ENCODE measurements at regions not wholly inside any gene's neighbourhood (a gene's known extent, or its start where the extent isn't known, plus 50 kb on each side); places are given as distances from the start of the nearest gene placed in this dataset.

GRCh38 chrX:437661-438390 is 51.1 kb upstream of the PPP2R3B start:
- no peak overlapping the region for H3K27ac ChIP-seq (replicated peaks)
- no peaks in the 10 kb centered on the region for H3K4me1 ChIP-seq

DNA sequence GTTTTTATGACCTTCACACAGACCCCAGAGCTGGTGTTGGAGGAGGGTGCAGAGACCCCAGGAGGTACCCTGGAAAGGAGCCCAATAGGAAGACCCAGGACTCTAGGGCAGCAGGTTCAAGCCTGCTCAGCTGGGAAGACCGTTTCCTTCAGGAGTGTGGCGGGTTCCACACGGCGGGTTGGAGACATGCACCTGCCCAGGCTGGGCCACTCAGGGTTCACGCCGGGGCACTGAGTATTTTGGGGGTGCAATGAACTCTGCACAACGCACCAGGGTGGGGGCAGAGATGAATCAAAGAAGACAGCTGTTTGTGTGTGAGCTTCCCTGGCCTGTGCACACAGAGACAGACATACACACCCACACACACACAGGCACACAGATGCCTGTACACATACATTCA is 52.5 kb upstream of the PPP2R3B start:
- intact Hi-C loops (cut with micrococcal nuclease): no loop called here
- Histone ChIP-seq H3K27ac (replicated peaks) (no peak overlapping the region), H3K4me1 (no peaks in the 10 kb centered on the region), H3K4me3 (no peak overlapping the region), H3K9me3 (replicated peaks) (peaks cover 3% of the 10 kb centered on the region), H3K27me3 (ENCODE audit: low read depth) (peaks cover 37% of the 10 kb centered on the region), H3K36me3 (no peaks in the 10 kb centered on the region)
- TF ChIP-seq, protein P1, sequence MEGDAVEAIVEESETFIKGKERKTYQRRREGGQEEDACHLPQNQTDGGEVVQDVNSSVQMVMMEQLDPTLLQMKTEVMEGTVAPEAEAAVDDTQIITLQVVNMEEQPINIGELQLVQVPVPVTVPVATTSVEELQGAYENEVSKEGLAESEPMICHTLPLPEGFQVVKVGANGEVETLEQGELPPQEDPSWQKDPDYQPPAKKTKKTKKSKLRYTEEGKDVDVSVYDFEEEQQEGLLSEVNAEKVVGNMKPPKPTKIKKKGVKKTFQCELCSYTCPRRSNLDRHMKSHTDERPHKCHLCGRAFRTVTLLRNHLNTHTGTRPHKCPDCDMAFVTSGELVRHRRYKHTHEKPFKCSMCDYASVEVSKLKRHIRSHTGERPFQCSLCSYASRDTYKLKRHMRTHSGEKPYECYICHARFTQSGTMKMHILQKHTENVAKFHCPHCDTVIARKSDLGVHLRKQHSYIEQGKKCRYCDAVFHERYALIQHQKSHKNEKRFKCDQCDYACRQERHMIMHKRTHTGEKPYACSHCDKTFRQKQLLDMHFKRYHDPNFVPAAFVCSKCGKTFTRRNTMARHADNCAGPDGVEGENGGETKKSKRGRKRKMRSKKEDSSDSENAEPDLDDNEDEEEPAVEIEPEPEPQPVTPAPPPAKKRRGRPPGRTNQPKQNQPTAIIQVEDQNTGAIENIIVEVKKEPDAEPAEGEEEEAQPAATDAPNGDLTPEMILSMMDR (IDR thresholded peaks at IDR 0.05; ENCODE audit: borderline replicate concordance): no peak
- DNase-seq: no peak

More at GRCh38 chrX:437661-438390, 51.1 kb upstream of the PPP2R3B start:
- DNase-seq: no peak
- no peaks in the 10 kb centered on the region for H3K36me3 ChIP-seq
- peaks cover 3% of the 10 kb centered on the region for H3K9me3 ChIP-seq (replicated peaks)
- intact Hi-C loops (cut with micrococcal nuclease): no loop called here
- TF ChIP-seq, protein P1 (IDR thresholded peaks at IDR 0.05; ENCODE audit: borderline replicate concordance): no peak
- H3K4me3 ChIP-seq: no peak overlapping the region
- H3K27me3 ChIP-seq (ENCODE audit: low read depth): peaks cover 31% of the 10 kb centered on the region

DNA sequence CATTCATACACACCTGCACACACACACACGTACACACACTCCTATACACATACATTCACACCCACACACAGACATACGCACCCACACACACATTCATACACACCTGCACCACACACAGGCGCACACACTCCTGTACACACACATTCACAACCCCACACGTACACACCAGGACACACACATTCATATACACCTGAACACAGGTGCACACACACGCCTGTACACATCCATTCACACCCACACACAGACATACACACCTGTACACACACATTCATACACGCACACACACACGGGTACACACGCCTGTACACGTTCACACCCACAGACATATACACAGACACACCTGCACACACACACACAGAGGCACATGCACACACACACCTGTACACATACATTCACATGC is 53.0 kb upstream of the PPP2R3B start:
- Histone ChIP-seq H3K4me1 (no peaks in the 10 kb centered on the region), H3K27ac (replicated peaks) (no peak overlapping the region), H3K27me3 (ENCODE audit: low read depth) (peaks cover 42% of the 10 kb centered on the region), H3K4me3 (no peak overlapping the region), H3K9me3 (replicated peaks) (peaks cover 3% of the 10 kb centered on the region), H3K36me3 (no peaks in the 10 kb centered on the region)
- TF ChIP-seq, protein P1 (IDR thresholded peaks at IDR 0.05; ENCODE audit: borderline replicate concordance): no peak
- intact Hi-C loops (cut with micrococcal nuclease): no loop called here
- no peak for DNase-seq

GRCh38 chrX:440636-441035 is 53.9 kb upstream of the PPP2R3B start:
- intact Hi-C loops (cut with micrococcal nuclease): no loop called here
- Histone ChIP-seq H3K27ac (replicated peaks) (no peak overlapping the region), H3K4me3 (no peak overlapping the region), H3K36me3 (no peaks in the 10 kb centered on the region), H3K9me3 (replicated peaks) (peaks cover 9% of the 10 kb centered on the region), H3K4me1 (no peaks in the 10 kb centered on the region), H3K27me3 (ENCODE audit: low read depth) (peaks cover 39% of the 10 kb centered on the region)
- DNase-seq: no peak
- TF ChIP-seq, protein P1 (IDR thresholded peaks at IDR 0.05; ENCODE audit: borderline replicate concordance): no peak

- no peaks in the 10 kb centered on the region for H3K4me1 ChIP-seq
- H3K36me3 ChIP-seq: no peaks in the 10 kb centered on the region
- H3K27ac ChIP-seq (replicated peaks): no peak overlapping the region
- no peak for DNase-seq
- H3K4me3 ChIP-seq: no peak overlapping the region
- H3K9me3 ChIP-seq (replicated peaks): peaks cover 11% of the 10 kb centered on the region
- H3K27me3 ChIP-seq (ENCODE audit: low read depth): peaks cover 28% of the 10 kb centered on the region
- TF ChIP-seq, protein P1 (IDR thresholded peaks at IDR 0.05; ENCODE audit: borderline replicate concordance): no peak
- intact Hi-C loops (cut with micrococcal nuclease): no loop called here
Measured at GRCh38 chrX:443536-444210, 57.0 kb upstream of the PPP2R3B start.

Data from left ventricle myocardium inferior (tissue), 1 donor.